H1 (cell line): ENCODE measurements at regions not wholly inside any gene's neighbourhood (a gene's known extent, or its start where the extent isn't known, plus 50 kb on each side); places are given as distances from the start of the nearest gene placed in this dataset.

Experiments used
- EZH2 ChIP-seq: fragments of 200-600 bp; sonication (generic); IDR thresholded peaks from 2 replicates; pipeline ENCODE4 v1.7.1; 2012; ENCODE audit warnings: low read depth, mild to moderate bottlenecking, moderate library complexity, low read length, inconsistent platforms; ENCODE audit not compliant: severe bottlenecking
- JUN ChIP-seq: IDR thresholded peaks from 2 replicates; pipeline ENCODE4 v1.6.1; 2011; ENCODE audit warnings: low read depth, mild to moderate bottlenecking, improper control_type of control experiment, low read length

DNA sequence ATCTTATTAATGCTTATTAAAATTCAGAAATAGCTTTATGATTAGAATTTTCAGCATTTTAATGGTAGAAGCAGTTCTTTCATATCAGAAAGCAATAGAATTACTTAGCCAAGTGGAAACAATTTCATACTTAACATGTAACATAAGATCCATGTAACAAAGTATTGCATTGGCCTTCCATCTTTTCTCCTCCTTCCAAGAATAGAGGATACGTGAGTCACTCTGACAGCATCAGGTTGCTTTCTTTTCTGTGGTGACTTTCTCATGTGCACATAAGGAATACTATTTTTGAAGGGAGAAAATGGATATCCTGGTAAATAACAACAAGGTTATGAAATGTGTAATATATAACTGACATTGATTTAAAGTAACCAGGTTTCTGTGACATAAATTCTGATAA, 272.2 kb downstream of the ANXA1 start:
- TF ChIP-seq JUN (no peak), EZH2 (no peak)
